ENCODE measurements at regions not wholly inside any gene's neighbourhood (a gene's known extent, or its start where the extent isn't known, plus 50 kb on each side); places are given as distances from the start of the nearest gene placed in this dataset.

GRCh38 chr1:70542856-70543255, 131.8 kb downstream of the CTH start:
- no peak overlapping the region for H2AFZ ChIP-seq (replicated peaks)
- no peaks in the 10 kb centered on the region for H3F3A ChIP-seq (ENCODE audit: low read depth)
- no peak overlapping the region for H3K4me2 ChIP-seq
- TF ChIP-seq CTCF (IDR thresholded peaks at IDR 0.05) (no peak), EZH2 (IDR thresholded peaks at IDR 0.05) (no peak), EZH2phosphoT487 (IDR thresholded peaks at IDR 0.05) (no peak)
- Mint-ChIP-seq H3K9me3 (no peaks in the 10 kb centered on the region), H3K4me1 (peaks cover 7% of the 10 kb centered on the region), H3K36me3 (no peaks in the 10 kb centered on the region), H3K27ac (no peak overlapping the region), H3K27me3 (ENCODE audit: insufficient read depth, low read depth) (no peaks in the 10 kb centered on the region), H3K4me3 (no peak overlapping the region)
- peaks cover 4% of the 10 kb centered on the region for H3K4me1 ChIP-seq
- H3K36me3 ChIP-seq = no peaks in the 10 kb centered on the region
- H3K27ac ChIP-seq = no peak overlapping the region
- no peaks in the 10 kb centered on the region for H4K20me1 ChIP-seq (ENCODE audit: low read depth)
- no peak overlapping the region for H3K4me3 ChIP-seq
- no peak overlapping the region for H3K9ac ChIP-seq
- H3K79me2 ChIP-seq (ENCODE audit: low read depth) = no peaks in the 10 kb centered on the region
- no peak for DNase-seq (ENCODE audit: low spot score)
- H3K9me3 ChIP-seq (ENCODE audit: low read depth) = no peaks in the 10 kb centered on the region
- no peaks in the 10 kb centered on the region for H3K27me3 ChIP-seq

- Histone ChIP-seq H3K36me3 (no peaks in the 10 kb centered on the region), H3K4me3 (no peak overlapping the region), H3F3A (ENCODE audit: low read depth) (no peaks in the 10 kb centered on the region), H3K4me2 (no peak overlapping the region), H4K20me1 (ENCODE audit: low read depth) (no peaks in the 10 kb centered on the region), H3K27me3 (no peaks in the 10 kb centered on the region), H3K27ac (no peak overlapping the region), H3K9ac (no peak overlapping the region), H3K4me1 (peaks cover 4% of the 10 kb centered on the region), H2AFZ (replicated peaks) (peak overlapping the region; percentile 62), H3K9me3 (ENCODE audit: low read depth) (no peaks in the 10 kb centered on the region), H3K79me2 (ENCODE audit: low read depth) (no peaks in the 10 kb centered on the region)
- TF ChIP-seq CTCF (IDR thresholded peaks at IDR 0.05) = no peak
- no peak for DNase-seq (ENCODE audit: low spot score)
- Mint-ChIP-seq H3K9me3 (no peaks in the 10 kb centered on the region), H3K4me3 (no peak overlapping the region), H3K4me1 (no peaks in the 10 kb centered on the region), H3K36me3 (no peaks in the 10 kb centered on the region), H3K27me3 (ENCODE audit: insufficient read depth, low read depth) (no peaks in the 10 kb centered on the region), H3K27ac (no peak overlapping the region)
Observed at GRCh38 chr1:70546726-70547125, 135.7 kb downstream of the CTH start.

GRCh38 chr1:70552662-70553566, 141.8 kb downstream of the CTH start:
- no peaks in the 10 kb centered on the region for H3K79me2 ChIP-seq (ENCODE audit: low read depth)
- no peak overlapping the region for H3K4me3 Mint-ChIP-seq
- H3K4me1 ChIP-seq = no peaks in the 10 kb centered on the region
- no peaks in the 10 kb centered on the region for H3K36me3 ChIP-seq
- no peaks in the 10 kb centered on the region for H3K27me3 ChIP-seq
- H3K9me3 ChIP-seq (ENCODE audit: low read depth) = no peaks in the 10 kb centered on the region
- no peak for TF ChIP-seq EZH2 (IDR thresholded peaks at IDR 0.05)
- TF ChIP-seq CTCF (IDR thresholded peaks at IDR 0.05) = no peak
- no peak for TF ChIP-seq EZH2phosphoT487 (IDR thresholded peaks at IDR 0.05)
- no peaks in the 10 kb centered on the region for H3F3A ChIP-seq (ENCODE audit: low read depth)
- H2AFZ ChIP-seq (replicated peaks) = no peak overlapping the region
- H3K36me3 Mint-ChIP-seq = no peaks in the 10 kb centered on the region
- H4K20me1 ChIP-seq (ENCODE audit: low read depth) = no peaks in the 10 kb centered on the region
- no peak overlapping the region for H3K4me2 ChIP-seq
- H3K27ac Mint-ChIP-seq = no peak overlapping the region
- no peak overlapping the region for H3K27ac ChIP-seq
- H3K27me3 Mint-ChIP-seq (ENCODE audit: insufficient read depth, low read depth) = no peaks in the 10 kb centered on the region
- H3K4me1 Mint-ChIP-seq = no peaks in the 10 kb centered on the region
- H3K4me3 ChIP-seq = no peak overlapping the region
- H3K9me3 Mint-ChIP-seq = no peaks in the 10 kb centered on the region
- H3K9ac ChIP-seq = no peak overlapping the region
- no peak for DNase-seq (ENCODE audit: low spot score)
